GOT3 (cell line): ENCODE measurements at regions not wholly inside any gene's neighbourhood (a gene's known extent, or its start where the extent isn't known, plus 50 kb on each side); places are given as distances from the start of the nearest gene placed in this dataset.
"Not testable (repeated sequence)": the region's sequence is repeated elsewhere in the genome, so short reads cannot be mapped to it uniquely, and the experiment has no call there.

Source experiments
- DNase-seq: peaks from one replicate; lab custom pipeline; 2025; ENCODE audit warnings: mixed read lengths; lab: John Stamatoyannopoulos, UW

DNA sequence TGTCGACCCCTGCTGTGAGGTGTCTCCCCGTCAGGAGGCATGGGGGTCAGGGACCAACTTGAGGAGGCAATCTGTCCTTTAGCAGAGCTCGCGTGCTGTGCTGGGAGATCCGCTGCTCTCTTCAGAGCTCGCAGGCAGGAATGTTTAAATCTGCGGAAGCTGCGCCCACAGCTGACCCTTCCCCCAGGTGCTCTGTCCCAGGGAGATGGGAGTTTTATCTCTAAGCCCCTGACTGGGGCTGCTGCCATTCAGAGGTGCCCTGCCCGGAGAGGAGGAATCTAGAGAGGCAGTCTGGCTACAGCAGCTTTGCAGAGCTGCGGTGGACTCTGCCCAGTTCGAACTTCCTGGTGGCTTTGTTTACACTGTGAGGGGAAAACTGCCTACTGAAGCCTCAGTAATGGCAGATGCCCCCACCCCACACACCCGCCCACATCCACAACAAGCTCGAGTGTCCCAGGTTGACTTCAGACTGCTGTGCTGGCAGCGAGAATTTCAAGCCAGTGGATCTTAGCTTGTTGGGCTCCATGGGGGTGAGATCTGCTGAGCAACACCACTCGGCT is 133.1 kb downstream of the CENPC start:
- not testable (repeated sequence) for DNase-seq

DNA sequence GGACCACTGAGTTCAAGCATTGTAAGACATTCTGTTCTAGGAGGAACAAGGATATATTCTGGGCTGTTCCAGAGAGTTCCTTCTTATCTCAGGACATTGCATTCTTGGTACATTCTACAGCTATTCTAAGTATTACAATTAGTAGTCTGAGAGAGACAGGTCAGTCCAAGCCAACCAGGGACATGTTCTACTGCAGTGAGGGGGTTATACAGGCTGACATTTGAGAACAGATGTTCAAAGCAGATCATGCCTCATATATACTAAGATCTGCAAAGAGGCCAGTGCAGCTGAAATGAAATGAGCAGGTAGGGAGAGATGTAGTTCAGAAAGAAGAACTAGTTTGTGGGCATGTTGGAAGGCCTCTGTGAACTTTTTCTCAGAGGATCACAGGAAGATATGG is 142.0 kb downstream of the CENPC start:
- DNase-seq = no peak

DNA sequence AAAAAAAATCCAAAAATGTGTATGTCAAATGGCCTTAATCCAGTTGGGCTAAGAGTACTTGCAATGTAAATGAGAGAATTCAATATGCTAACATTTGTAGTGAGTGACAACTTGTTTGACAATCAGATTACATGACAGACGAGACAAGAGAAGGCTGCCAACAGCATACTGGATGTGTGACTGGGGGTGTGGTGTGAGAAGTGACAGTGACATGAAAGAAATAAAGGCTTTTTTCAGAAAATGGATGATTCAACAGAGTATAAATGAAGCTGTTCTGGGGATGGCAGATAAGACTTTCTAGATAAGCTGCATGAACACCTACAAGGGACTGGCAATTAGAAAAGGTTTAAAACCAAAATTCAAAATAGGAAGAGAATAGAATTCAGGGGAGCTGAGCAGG is 143.4 kb downstream of the CENPC start:
- no peak for DNase-seq

DNA sequence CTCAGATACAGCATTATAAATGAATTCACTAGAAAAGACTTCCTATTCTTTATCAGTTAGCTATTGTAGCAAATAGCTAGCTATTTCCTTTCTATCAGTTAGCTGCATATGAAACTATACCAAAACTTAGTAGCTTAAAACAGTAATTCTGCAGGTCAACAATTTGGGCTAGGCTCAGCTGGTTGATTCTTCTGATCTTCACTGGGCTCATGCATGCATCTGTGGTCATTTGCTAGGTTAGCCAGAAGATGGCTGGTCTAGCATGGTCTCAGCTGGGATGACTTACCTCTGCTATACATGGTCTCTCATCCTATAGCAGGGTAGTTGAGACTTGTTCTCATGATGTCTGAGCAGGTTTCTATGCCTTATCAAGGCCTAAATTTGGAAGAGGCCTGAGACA is 147.4 kb downstream of the CENPC start:
- DNase-seq = no peak

DNA sequence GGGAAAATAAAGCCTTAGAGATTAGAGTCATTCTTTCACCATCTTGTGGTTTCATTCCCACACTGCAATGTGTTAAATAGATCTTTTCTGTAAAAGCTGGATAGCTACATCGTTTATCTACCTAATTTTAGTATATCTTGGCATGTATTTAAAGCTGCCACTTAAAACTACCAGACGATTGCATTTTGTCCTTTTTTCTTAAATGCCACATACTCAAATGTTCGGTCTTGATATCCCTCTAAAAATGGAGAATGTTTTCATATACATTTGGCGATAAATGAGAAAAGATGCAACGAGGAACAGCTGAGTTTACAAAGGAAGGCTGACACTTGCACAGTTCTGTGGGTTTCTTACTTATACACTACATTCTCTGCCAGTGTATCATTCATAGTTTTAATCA is 148.3 kb downstream of the CENPC start:
- DNase-seq = no peak

DNA sequence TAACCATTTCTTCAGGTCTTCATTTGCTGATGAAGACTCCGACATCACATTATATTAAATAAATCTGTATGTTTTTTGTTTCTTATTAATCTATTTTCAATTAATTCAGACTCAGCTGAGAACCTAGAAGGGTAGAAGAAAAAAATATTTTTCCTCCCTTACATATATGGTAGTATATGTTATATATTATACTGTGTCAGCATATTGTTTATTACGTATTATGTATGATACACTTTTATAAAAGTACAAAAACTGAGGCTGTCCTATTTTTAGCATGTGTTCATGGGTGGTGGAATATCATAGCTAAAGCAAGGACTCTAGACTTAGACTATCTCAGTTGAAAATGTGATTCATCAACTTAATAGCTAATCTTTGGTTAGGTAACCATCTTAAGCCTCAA is 149.3 kb downstream of the CENPC start:
- no peak for DNase-seq

DNA sequence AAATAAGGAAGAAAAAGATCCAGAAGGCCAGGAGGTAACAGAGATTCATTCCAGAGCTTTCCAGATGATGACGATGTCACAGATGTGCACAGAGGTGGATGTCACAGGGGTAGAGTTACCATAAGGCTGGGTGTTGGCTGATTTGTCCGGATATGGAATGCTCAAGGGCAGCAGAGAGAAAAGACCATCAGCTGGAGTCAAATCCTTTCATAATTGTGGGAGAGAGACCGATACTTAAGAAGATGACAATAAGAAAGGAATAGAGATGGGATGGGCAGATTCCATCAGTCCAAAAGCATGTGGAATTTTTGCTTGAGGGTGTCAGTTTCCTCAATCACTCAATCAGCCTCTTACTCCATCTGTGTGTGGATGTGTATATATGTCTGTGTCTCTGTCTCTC is 150.4 kb downstream of the CENPC start:
- no peak for DNase-seq

DNA sequence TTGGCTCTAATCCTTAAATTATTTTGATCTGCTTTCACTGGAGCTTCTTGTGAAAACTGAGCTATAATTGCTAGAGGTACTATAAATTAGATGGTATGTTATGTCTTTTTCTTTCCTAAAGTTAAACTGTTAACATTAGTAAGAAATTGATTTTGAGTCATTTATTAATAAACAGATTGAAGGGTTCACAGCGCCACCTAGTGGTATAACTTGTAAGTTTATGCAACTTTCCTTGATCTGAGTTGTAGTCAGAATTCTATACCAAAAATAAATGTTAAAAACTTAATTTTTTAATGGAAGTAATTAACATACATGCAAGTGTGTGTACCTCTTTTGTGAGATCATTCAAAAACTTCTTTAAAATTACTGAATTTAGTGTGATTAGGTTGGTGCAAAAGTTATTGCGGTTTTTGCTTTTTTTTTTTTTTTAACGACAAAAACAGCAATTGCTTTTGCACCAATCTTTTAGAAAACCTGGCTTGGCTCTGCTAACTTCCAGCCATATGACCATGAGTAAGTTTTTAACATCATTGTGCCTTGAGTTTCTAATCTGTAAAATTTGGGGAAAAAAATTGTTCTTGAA is 151.5 kb downstream of the CENPC start:
- no peak for DNase-seq

DNA sequence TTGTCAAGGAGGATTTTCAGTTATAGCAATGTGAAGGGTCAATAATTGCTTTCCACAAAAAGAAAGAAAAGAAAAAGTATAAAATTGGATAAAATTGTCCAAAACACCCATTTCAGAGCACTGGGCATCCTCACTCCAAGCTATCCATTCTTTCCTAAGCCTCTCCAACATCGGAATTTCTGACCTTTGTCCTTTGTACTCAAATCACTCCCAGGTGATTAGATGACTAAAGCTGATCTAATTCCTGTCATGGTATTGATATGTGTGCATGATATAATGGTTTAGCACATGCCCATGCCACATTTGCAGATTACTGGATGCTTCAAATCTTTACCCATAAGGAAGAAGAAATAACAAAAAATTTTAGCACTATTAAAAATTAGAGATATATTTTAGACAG is 152.3 kb downstream of the CENPC start:
- no peak for DNase-seq

DNA sequence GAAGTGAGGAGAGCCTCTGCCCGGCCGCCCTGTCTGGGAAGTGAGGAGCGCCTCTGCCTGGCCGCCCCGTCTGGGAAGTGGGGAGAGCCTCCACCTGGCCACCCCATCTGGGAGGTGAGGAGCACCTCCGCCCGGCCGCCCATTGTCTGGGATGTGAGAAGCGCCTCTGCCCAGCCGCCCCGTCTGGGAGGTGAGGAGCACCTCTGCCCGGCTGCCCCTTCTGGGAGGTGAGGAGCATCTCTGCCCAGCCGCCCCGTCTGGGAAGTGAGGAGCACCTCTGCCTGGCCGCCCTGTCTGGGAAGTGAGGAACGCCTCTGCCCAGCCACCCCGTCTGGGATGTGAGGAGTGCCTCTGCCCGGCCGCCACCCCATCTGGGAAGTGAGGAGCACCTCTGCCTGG is 163.9 kb downstream of the CENPC start:
- not testable (repeated sequence) for DNase-seq

DNA sequence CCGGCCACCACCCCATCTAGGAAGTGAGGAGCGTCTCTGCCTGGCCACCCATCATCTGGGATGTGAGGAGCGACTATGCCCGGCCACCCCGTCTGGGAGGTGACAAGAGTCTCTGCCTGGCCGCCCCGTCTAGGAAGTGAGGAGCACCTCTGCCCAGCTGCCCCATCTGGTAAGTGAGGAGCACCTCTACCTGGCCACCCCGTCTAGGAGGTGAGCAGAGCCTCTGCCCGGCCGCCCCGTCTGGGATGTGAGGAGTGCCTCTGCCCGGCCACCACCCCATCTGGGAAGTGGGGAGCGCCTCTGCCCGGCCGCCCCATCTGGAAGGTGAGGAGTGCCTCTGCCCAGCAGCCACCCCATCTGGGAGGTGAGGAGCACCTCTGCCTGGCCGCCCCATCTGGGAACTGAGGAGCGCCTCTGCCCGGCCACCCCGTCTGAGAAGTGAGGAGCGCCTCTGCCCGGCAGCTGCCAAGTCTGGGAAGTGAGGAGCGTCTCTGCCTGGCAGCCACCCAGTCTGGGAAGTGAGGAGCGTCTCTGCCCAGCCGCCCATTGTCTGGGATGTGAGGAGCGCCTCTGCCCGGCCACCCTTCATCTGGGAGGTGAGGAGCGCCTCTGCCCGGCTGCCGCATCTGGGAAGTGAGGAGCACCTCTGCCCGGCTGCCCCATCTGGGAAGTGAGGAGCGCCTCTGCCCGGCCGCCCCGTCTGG is 164.4 kb downstream of the CENPC start:
- not testable (repeated sequence) for DNase-seq

DNA sequence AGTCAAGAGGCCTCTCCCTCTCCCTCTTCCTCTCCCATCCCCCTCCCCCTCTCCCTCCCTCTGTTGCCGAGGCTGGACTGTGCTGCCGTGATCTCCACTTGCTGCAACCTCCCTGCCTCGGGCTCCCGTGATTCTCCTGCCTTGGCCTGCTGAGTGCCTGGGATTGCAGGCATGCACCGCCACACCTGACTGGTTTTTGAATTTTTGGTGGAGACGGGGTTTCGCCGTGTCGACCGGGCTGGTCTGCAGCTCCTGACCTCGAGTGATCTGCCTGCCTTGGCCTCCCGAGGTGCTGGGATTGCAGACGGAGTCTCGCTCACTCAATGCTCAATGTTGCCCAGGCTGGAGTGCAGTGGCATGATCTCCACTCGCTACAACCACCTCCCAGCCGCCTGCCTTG is 165.1 kb downstream of the CENPC start:
- no peak for DNase-seq

DNA sequence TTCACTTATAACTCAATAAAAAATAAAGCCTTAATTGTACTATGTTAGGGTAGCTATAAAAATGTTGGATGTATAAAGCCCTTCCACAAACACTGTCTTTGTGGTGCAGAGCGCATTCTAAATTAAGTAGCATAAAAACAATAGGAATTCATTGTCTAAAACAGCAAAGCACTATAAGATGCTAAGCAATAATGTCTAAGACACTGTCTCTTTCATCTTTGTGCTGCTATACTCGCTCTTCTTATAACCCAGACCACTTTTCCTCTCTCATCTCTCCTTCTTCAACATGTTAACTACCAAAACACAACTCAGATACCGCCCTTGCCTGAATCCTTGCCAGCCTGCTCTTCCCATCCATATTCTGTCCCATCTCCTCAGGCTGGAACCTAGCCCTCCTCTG is 170.0 kb downstream of the CENPC start:
- no peak for DNase-seq

DNA sequence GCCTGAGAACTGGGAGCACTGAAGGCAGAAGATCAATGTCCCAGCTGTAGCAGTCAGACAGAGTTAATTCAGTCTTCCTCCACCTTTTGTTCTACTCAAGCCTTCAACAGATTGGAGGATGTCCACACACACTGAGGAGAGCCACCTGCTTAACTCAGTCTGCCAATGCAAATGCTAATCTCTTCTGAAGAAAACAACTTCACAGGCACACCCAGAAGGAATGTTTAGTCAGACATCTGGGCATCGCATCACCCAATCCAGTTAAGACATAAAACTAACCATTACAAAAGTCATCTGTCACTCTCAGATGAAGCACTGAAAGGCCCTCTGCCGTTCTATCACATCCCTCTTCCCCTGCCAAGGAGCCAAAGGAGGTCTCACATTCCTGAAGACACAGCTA is 173.7 kb downstream of the CENPC start:
- DNase-seq = no peak

DNA sequence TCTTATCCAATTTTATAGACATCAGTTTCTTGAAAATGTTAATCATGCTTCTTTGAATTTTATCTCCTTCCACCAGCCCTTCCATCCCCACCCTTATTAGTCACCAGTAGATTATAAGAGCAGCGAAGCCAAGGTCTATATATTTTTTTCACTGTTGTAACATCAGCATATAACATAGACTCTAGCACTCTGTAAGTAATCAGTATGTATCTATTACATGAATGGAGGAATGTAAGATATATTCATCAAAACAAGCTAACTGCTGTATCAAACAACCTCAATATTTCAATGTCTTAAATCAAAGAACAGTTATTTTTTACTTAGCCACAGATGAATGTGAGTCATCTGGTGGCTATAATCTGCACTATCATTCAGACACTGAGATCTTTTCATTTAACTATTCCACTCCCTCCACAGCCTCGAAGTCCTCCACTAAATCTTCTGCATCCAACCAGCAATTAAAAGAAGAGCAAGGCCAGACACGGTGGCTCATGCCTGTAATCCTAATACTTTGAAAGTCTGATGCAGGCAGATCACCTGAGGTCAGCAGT is 178.9 kb downstream of the CENPC start:
- no peak for DNase-seq

DNA sequence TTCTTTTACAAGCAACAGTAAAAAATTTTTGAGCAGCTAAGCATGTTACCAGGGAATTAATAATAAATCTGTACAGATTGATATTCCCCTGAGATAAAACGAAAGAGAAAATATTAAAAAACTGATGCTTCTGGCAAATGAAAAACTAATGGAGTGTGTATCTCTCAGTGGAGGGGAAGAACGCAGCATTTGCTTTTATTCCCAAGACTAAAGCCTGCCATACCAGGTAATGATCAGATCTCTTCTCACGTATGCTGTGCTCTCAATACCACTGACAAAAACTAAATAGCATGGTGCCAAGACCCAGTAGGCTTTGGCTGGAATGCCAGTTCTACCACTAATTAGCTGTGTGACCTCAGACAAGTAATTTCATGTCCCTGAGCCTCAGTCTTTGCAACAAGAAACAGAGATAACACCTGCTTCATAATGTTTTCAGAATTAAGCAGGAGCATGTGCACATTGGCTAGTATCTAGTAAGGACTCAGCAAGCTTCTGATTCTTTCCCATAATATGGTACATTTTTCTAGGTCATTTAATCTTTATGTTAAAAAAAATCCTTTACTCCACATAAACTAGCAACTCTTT is 179.6 kb downstream of the CENPC start:
- no peak for DNase-seq

DNA sequence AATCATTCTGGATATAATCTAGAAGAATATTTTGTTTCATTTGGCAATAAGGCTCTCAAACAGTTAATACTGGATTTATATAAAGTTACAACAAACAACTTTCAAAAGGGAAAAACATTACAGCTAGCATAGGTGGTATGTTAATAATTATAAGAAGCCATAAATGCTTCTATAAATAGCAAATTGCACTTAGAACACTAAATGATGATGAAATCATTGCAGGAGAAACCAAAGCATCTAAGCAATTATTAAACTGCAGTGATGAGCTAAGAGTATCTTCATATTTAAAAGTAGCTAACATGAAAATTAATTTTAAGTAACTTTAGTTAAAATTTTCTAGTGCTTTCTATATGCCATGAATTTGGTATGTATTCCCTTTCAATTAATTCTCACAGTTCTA is 189.5 kb downstream of the CENPC start:
- DNase-seq = no peak

DNA sequence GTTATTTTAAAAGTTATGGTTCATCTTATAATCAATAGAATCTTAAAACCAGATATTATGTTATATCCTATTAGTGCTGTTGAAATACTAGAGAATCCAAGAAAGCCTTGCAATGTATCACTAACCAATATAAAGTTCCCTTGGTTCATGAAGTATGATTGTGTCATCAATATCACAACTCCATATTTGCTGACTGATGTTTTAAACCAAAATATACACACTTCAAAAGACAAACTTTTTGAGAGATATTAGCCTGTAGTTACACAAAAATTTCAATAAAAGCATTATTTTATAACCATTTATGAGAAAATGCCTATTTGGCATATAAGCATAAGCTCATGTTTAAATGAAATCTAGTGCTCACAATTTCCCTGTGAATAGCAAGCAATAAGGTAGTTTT is 198.6 kb downstream of the CENPC start:
- DNase-seq = no peak

DNA sequence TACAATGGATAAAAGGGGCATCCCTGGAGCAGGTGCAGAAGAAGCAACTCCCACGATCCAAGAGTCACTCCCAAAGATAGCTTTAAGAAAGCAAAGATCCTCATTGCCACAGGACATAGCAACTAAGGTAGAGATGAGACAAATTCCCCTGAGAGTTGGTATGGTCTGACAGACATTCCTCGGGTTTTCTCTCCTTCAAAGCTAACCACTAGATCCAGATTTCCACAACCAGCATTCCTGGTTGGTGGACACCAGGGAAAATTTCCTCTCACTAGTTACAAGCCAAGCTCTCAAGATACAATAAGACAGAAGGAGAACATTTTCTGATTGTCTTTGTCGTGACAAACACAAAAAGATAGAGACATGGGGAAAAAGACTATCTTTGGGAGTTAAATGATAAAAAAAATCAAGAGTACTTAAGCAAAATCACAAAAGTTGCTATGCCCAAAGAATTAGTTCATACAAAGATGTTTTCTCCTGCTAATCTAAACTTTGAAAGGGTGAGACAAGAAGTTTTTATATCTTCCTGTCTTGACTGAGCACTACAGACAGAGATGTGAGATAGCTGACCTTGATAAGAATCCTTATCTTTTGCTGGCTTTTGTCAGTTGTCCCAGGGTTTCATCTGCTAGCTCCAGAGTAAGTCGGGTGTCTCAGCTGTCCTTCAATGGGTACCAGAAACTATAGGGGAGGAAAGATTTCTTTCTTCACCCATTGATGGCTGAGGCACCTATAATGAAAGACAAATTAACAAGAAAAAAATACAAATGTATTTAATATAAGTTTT is 200.5 kb downstream of the CENPC start:
- DNase-seq = no peak

DNA sequence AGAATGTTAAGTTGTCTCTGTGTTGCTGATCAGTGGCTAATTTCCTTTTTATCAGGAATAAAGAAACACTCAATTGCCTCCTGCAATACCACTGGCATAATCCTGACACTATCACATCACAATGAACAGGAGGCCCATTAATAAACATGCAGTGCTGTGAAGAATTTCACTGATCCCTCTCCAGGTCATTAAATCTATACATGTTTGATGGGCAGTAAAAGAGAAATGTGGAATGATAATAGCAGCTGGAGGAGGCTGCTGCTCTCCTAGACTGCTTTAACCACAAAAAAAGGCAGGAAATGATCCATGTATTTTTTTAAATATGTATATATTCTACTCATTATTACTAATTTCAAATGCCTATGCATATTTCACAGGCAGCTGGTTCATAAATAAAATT is 202.1 kb downstream of the CENPC start:
- DNase-seq = no peak

DNA sequence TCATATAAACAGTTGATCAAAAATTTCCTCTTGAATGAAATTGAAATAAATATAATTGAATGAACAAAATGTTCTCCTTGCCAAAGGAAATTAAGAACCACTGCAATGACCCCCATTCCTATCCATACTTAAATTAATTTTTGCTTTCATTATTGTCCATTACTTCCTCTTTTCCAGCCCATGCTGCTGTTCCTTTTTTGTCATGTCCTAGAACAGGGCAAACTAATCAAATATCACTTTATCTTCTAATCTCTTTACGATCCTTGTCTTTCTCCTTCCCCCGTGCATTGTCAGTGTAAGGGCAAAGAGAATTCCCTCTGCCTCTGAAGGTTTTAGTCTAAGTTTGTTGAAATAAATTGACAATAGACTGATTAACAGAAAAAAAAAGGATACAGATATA is 203.0 kb downstream of the CENPC start:
- no peak for DNase-seq

DNA sequence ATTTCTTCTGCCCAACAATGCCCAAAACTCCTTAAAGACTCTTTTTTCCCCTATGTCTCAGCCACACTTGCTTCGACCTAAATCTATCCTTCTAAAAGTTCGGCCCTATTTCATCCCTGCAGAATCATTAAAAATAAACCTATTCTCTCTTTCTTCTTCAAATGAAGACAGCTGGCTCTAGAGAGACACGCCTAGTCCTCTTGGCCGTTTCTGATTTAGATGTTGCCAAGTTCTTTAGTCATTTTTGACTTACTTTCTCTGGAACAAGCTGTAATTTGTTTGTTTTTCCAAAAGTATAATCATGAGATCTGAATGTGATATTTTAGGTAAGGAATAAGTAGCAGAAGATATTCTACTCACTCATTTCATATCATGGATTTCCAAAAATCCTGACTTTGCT is 211.6 kb downstream of the CENPC start:
- DNase-seq = no peak
